ENCODE measurements at regions not wholly inside any gene's neighbourhood (a gene's known extent, or its start where the extent isn't known, plus 50 kb on each side); places are given as distances from the start of the nearest gene placed in this dataset.
"Not testable (repeated sequence)": the region's sequence is repeated elsewhere in the genome, so short reads cannot be mapped to it uniquely, and the experiment has no call there.

GRCh38 chr5:154636271-154636670, 118.9 kb upstream of the LARP1 start:
- not testable (repeated sequence) for TF ChIP-seq CTCF (IDR thresholded peaks at IDR 0.05; ENCODE audit: extremely low read depth in 1 of 2, insufficient read depth in 1 of 2, low read depth in 1 of 2, low read length in 2 of 2); POLR2A (IDR thresholded peaks at IDR 0.05; ENCODE audit: low read depth, low read length)

All from endothelial cell of umbilical vein (primary cell).